Type B pancreatic cell (in vitro differentiated cells): ENCODE measurements at regions not wholly inside any gene's neighbourhood (a gene's known extent, or its start where the extent isn't known, plus 50 kb on each side); places are given as distances from the start of the nearest gene placed in this dataset.
"Not testable (repeated sequence)": the region's sequence is repeated elsewhere in the genome, so short reads cannot be mapped to it uniquely, and the experiment has no call there.

Source experiments
- DNase-seq: peaks from one replicate; pipeline ENCODE4 v3.0.0; 2021; ENCODE audit warnings: mixed read lengths; ENCODE audit not compliant: unreplicated experiment; ENCODE audit errors: extremely low spot score
- H3K27ac Mint-ChIP-seq: 2 replicates; pipeline ENCODE4 v1.8.0; 2021; ENCODE audit warnings: mild to moderate bottlenecking, mixed read lengths
- H3K27me3 Mint-ChIP-seq: 2 replicates; pipeline ENCODE4 v1.8.0; 2021; ENCODE audit warnings: mixed read lengths
- H3K36me3 Mint-ChIP-seq: 2 replicates; pipeline ENCODE4 v1.8.0; 2021; ENCODE audit warnings: mixed read lengths
- H3K4me1 Mint-ChIP-seq: one replicate; pipeline ENCODE4 v1.8.0; 2021; ENCODE audit warnings: mixed read lengths; ENCODE audit not compliant: unreplicated experiment
- H3K4me3 Mint-ChIP-seq: 2 replicates; pipeline ENCODE4 v1.8.0; 2021; ENCODE audit warnings: mild to moderate bottlenecking, mixed read lengths
- H3K9me3 Mint-ChIP-seq: 2 replicates; pipeline ENCODE4 v1.8.0; 2021; ENCODE audit warnings: mixed read lengths
- CTCF ChIP-seq: fragments of 200-600 bp; sonication (generic); conservative IDR thresholded peaks from 2 replicates; pipeline ENCODE4 v1.5.0; 2021; ENCODE audit warnings: antibody characterized with exemption, mild to moderate bottlenecking

- no peaks in the 10 kb centered on the region for H3K9me3 Mint-ChIP-seq
- no peak overlapping the region for H3K27ac Mint-ChIP-seq
- no peaks in the 10 kb centered on the region for H3K27me3 Mint-ChIP-seq
- DNase-seq, result no peak
- H3K4me1 Mint-ChIP-seq, result no peaks in the 10 kb centered on the region
- no peak overlapping the region for H3K4me3 Mint-ChIP-seq
- TF ChIP-seq CTCF, result no peak
- no peaks in the 10 kb centered on the region for H3K36me3 Mint-ChIP-seq
These were observed 722.0 kb upstream of the PCDH10 start for GRCh38 chr4:132427125-132427524.

- no peak for TF ChIP-seq CTCF
- H3K27ac Mint-ChIP-seq, result no peak overlapping the region
- no peaks in the 10 kb centered on the region for H3K27me3 Mint-ChIP-seq
- no peak overlapping the region for H3K4me3 Mint-ChIP-seq
- no peak for DNase-seq
- H3K4me1 Mint-ChIP-seq, result no peaks in the 10 kb centered on the region
- H3K36me3 Mint-ChIP-seq, result no peaks in the 10 kb centered on the region
- H3K9me3 Mint-ChIP-seq, result no peaks in the 10 kb centered on the region
These were observed 712.0 kb upstream of the PCDH10 start for GRCh38 chr4:132437117-132437516.

GRCh38 chr4:132445386-132445785, 703.7 kb upstream of the PCDH10 start:
- Mint-ChIP-seq H3K27ac (no peak overlapping the region), H3K4me3 (no peak overlapping the region), H3K9me3 (peaks cover 4% of the 10 kb centered on the region), H3K27me3 (no peaks in the 10 kb centered on the region), H3K36me3 (no peaks in the 10 kb centered on the region), H3K4me1 (no peaks in the 10 kb centered on the region)
- no peak for TF ChIP-seq CTCF
- no peak for DNase-seq

GRCh38 chr4:132457987-132458386, 691.1 kb upstream of the PCDH10 start:
- not testable (repeated sequence) for H3K36me3 Mint-ChIP-seq, H3K9me3 Mint-ChIP-seq, H3K4me3 Mint-ChIP-seq, H3K4me1 Mint-ChIP-seq, H3K27me3 Mint-ChIP-seq, DNase-seq, H3K27ac Mint-ChIP-seq

- Mint-ChIP-seq H3K27ac (no peak overlapping the region), H3K4me3 (no peak overlapping the region), H3K4me1 (no peaks in the 10 kb centered on the region), H3K36me3 (no peaks in the 10 kb centered on the region), H3K9me3 (no peaks in the 10 kb centered on the region), H3K27me3 (no peaks in the 10 kb centered on the region)
- DNase-seq, result no peak
- TF ChIP-seq CTCF, result no peak
These were observed 669.6 kb upstream of the PCDH10 start for GRCh38 chr4:132479543-132479942.

- no peak for TF ChIP-seq CTCF
- Mint-ChIP-seq H3K4me1 (no peaks in the 10 kb centered on the region), H3K27me3 (no peaks in the 10 kb centered on the region), H3K4me3 (no peak overlapping the region), H3K36me3 (no peaks in the 10 kb centered on the region), H3K27ac (no peak overlapping the region), H3K9me3 (no peaks in the 10 kb centered on the region)
- DNase-seq, result no peak
These were observed 660.5 kb upstream of the PCDH10 start for GRCh38 chr4:132488555-132488954.
